Activated CD8-positive, alpha-beta T cell treated with anti-CD3 and anti-CD28 coated beads, Interleukin-2, amount 10 ng/mL, durations not matched to agents 7 days and 5 days (primary cell): ENCODE measurements at regions not wholly inside any gene's neighbourhood (a gene's known extent, or its start where the extent isn't known, plus 50 kb on each side); places are given as distances from the start of the nearest gene placed in this dataset. TPM values are rescaled to one million over a fixed set of nuclear protein-coding genes. Genes with fewer than 3 reads are reported as not detected.

Experiments
- microRNA-seq: library from miRNA; unstranded; fragments of <30 nt; microRNA quantifications from one replicate; pipeline ENCODE4 v1.2.0, GENCODE V29; 2022

Small RNAs in the stretch of these regions (microRNA-seq; reads per million reads assigned to microRNA genes)
- gene MIR7159 = not detected
